Keratinocyte (primary cell): ENCODE measurements at regions not wholly inside any gene's neighbourhood (a gene's known extent, or its start where the extent isn't known, plus 50 kb on each side); places are given as distances from the start of the nearest gene placed in this dataset.

Source experiments
- DNase-seq: peaks from one replicate; pipeline ENCODE4 v3.0.0-alpha.2; 2011; ENCODE audit warnings: low read depth, missing footprints, low spot score
- FAIRE-seq: peaks from 2 replicates; lab custom pipeline; 2011; peaks lifted over from hg19 to GRCh38; lab: Jason Lieb, UNC
- H2AFZ ChIP-seq: 2 replicates; pipeline ENCODE4 v1.6.0; 2012; ENCODE audit warnings: low read length, control low read depth, inconsistent platforms; ENCODE audit not compliant: control insufficient read depth
- H3K27ac ChIP-seq: 2 replicates; pipeline ENCODE4 v1.5.1; 2011; ENCODE audit warnings: low read length; ENCODE audit not compliant: control insufficient read depth, insufficient read depth
- H3K27me3 ChIP-seq: 3 replicates; pipeline ENCODE4 v1.6.0; 2011; ENCODE audit warnings: low read length; ENCODE audit not compliant: control insufficient read depth, insufficient read depth; ENCODE audit errors: extremely low read depth
- H3K36me3 ChIP-seq, 2 experiments: 2 replicates in 1 of 2; 3 replicates in 1 of 2; pipeline ENCODE4 v1.5.1; 2011; ENCODE audit warnings: low read length in 2 of 2, mild to moderate bottlenecking in 1 of 2; ENCODE audit not compliant: control insufficient read depth in 2 of 2, insufficient read depth in 2 of 2; ENCODE audit errors: extremely low read depth in 1 of 2
- H3K4me1 ChIP-seq: 3 replicates; pipeline ENCODE4 v1.5.1; 2011; ENCODE audit warnings: low read length; ENCODE audit not compliant: control insufficient read depth, insufficient read depth; ENCODE audit errors: extremely low read depth
- H3K4me2 ChIP-seq: 3 replicates; pipeline ENCODE4 v1.6.0; 2011; ENCODE audit warnings: low read depth, low read length; ENCODE audit not compliant: control insufficient read depth, insufficient read depth; ENCODE audit errors: extremely low read depth
- H3K4me3 ChIP-seq, 3 experiments: fragments of 200-600 bp in 1 of 3; sonication (generic) in 1 of 3; 2 replicates in 2 of 3; 3 replicates in 1 of 3; pipeline ENCODE4 v1.5.1; 2011 to 2016; ENCODE audit warnings: low read length in 3 of 3, mild to moderate bottlenecking in 3 of 3, control low read depth in 2 of 3, inconsistent platforms in 1 of 3, low read depth in 1 of 3, mixed read lengths in 1 of 3, mixed run types in 1 of 3, moderate library complexity in 1 of 3; ENCODE audit not compliant: control insufficient read depth in 2 of 3, insufficient read depth in 2 of 3; ENCODE audit errors: extremely low read depth in 1 of 3
- H3K79me2 ChIP-seq: 2 replicates; pipeline ENCODE4 v1.6.0; 2012; ENCODE audit warnings: low read length; ENCODE audit not compliant: control insufficient read depth, insufficient read depth
- H3K9ac ChIP-seq: 3 replicates; pipeline ENCODE4 v1.6.0; 2011; ENCODE audit warnings: low read length; ENCODE audit not compliant: control insufficient read depth, insufficient read depth; ENCODE audit errors: extremely low read depth
- H3K9me1 ChIP-seq: 3 replicates; pipeline ENCODE4 v1.6.0; 2011; ENCODE audit warnings: low read length; ENCODE audit not compliant: control insufficient read depth, insufficient read depth; ENCODE audit errors: extremely low read depth
- H3K9me3 ChIP-seq: 2 replicates; pipeline ENCODE4 v1.5.1; 2012; ENCODE audit warnings: low read depth, low read length; ENCODE audit not compliant: control insufficient read depth
- H4K20me1 ChIP-seq: 3 replicates; pipeline ENCODE4 v1.6.0; 2011; ENCODE audit warnings: low read length; ENCODE audit not compliant: control insufficient read depth, insufficient read depth; ENCODE audit errors: extremely low read depth
- EZH2 ChIP-seq: IDR thresholded peaks from one replicate; pipeline ENCODE4 v1.6.1; 2012; ENCODE audit warnings: inconsistent platforms, mild to moderate bottlenecking, low read length, moderate library complexity
- dilution Hi-C: fragments of 300-500 bp; cut with MboI; formaldehyde crosslinking; loops from one replicate; pipeline ENCODE4 v1.7.0; 2020; ENCODE audit warnings: low sequenced_read_pairs; ENCODE audit not compliant: extremely low pct_ligation_motif_present
- TF ChIP-seq, protein P1 (sequence below), 3 experiments: IDR thresholded peaks in 1 of 3; conservative IDR thresholded peaks in 1 of 3; optimal IDR thresholded peaks in 1 of 3; 2 replicates in 2 of 3; 3 replicates in 1 of 3; pipeline versions ENCODE3 to v1.5.1; 2011; ENCODE audit warnings: low read length in 3 of 3, mild to moderate bottlenecking in 3 of 3, moderate library complexity in 2 of 3, control low read depth in 1 of 3, inconsistent platforms in 1 of 3; ENCODE audit not compliant: insufficient read depth in 2 of 3; ENCODE audit errors: extremely low read depth in 1 of 3

DNA sequence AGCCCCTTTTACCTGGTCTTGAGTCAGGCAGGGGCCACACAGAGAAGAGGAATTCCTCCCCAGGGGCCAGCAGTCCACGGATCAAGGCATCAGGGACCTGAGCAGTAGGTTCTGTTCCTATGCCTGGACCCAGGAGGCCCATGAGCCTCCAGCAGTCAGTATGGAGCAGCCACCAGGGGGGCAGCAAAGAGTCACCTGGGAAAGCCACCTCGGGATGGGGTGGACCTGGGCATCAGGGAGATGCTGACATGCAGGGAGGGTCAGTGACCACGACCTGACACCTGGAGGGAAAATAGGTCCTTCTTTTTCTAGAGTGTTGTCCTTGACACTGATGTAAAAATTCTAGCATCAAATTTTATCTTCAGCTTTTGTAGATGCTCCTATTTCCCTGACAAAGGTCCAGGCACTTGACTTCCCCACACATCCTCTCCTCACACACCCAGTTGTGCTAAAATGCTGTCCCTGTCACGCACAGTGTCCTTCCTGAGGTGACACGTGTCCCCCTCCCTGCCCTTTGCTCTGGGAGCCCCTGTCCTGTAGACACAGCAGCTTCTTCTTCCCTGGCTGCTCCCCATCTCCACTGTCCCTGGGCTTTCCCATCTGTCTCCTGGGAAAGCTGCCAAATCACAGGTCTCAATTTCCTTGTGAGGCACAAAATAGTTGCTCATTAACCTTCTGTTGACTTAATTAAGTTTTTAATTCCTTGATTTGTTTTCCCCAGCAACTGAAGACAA, 70.0 kb upstream of the IGLL5 start:
- no peak overlapping the region for H3K27ac ChIP-seq
- H4K20me1 ChIP-seq = no peaks in the 10 kb centered on the region
- no peak for FAIRE-seq
- H3K9ac ChIP-seq = no peak overlapping the region
- TF ChIP-seq EZH2 = no peak
- TF ChIP-seq, protein P1, sequence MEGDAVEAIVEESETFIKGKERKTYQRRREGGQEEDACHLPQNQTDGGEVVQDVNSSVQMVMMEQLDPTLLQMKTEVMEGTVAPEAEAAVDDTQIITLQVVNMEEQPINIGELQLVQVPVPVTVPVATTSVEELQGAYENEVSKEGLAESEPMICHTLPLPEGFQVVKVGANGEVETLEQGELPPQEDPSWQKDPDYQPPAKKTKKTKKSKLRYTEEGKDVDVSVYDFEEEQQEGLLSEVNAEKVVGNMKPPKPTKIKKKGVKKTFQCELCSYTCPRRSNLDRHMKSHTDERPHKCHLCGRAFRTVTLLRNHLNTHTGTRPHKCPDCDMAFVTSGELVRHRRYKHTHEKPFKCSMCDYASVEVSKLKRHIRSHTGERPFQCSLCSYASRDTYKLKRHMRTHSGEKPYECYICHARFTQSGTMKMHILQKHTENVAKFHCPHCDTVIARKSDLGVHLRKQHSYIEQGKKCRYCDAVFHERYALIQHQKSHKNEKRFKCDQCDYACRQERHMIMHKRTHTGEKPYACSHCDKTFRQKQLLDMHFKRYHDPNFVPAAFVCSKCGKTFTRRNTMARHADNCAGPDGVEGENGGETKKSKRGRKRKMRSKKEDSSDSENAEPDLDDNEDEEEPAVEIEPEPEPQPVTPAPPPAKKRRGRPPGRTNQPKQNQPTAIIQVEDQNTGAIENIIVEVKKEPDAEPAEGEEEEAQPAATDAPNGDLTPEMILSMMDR (optimal IDR thresholded peaks at IDR 0.05 in 1 of 3, IDR thresholded peaks at IDR 0.05 in 1 of 3, conservative IDR thresholded peaks at IDR 0.05 in 1 of 3; ENCODE audit: extremely low read depth in 1 of 3, insufficient read depth in 2 of 3, low read length in 3 of 3) = peak in 1 of 3 experiments; percentile 3
- H3K79me2 ChIP-seq = no peaks in the 10 kb centered on the region
- H3K9me3 ChIP-seq = no peaks in the 10 kb centered on the region
- DNase-seq = no peak
- H3K4me1 ChIP-seq = no peaks in the 10 kb centered on the region
- no peaks in the 10 kb centered on the region for H3K27me3 ChIP-seq
- H3K4me3 ChIP-seq = no peak overlapping the region
- no peak overlapping the region for H2AFZ ChIP-seq
- H3K4me2 ChIP-seq = no peak overlapping the region
- H3K36me3 ChIP-seq = no peaks in the 10 kb centered on the region
- no peaks in the 10 kb centered on the region for H3K9me1 ChIP-seq
- dilution Hi-C loops = no loop called here

DNA sequence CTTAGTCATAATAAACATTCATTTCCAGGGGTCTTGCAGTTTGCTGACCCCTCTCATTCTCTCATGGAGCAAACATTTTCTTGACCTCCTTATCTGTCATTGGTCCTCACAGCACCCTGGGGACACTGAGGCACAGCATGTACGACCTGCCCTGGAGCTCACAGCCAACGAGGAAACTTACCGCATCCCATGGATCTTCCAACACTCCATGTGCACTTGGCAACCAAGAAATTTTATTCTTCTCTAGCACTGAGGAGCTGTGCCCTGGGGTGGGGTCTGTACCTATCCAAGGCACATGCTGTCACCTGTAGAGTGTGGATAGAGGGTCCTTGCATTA, 69.4 kb upstream of the IGLL5 start:
- Histone ChIP-seq H4K20me1 (no peaks in the 10 kb centered on the region), H3K9me3 (no peaks in the 10 kb centered on the region), H3K27ac (no peak overlapping the region), H3K36me3 (no peaks in the 10 kb centered on the region), H3K4me3 (no peak overlapping the region), H2AFZ (no peak overlapping the region), H3K79me2 (no peaks in the 10 kb centered on the region), H3K4me2 (no peak overlapping the region), H3K9me1 (no peaks in the 10 kb centered on the region), H3K4me1 (no peaks in the 10 kb centered on the region), H3K27me3 (no peaks in the 10 kb centered on the region), H3K9ac (no peak overlapping the region)
- no peak for TF ChIP-seq EZH2
- TF ChIP-seq, protein P1 (optimal IDR thresholded peaks at IDR 0.05 in 1 of 3, IDR thresholded peaks at IDR 0.05 in 1 of 3, conservative IDR thresholded peaks at IDR 0.05 in 1 of 3; ENCODE audit: extremely low read depth in 1 of 3, insufficient read depth in 2 of 3, low read length in 3 of 3) = no peak
- DNase-seq (no peak), FAIRE-seq (no peak)
- dilution Hi-C loops = no loop called here
